Liver (tissue), 3 donors: ENCODE measurements at regions not wholly inside any gene's neighbourhood (a gene's known extent, or its start where the extent isn't known, plus 50 kb on each side); places are given as distances from the start of the nearest gene placed in this dataset.

Experiments
- ATF3 ChIP-seq: IDR thresholded peaks from 2 replicates; pipeline ENCODE4 v1.6.1; 2016; ENCODE audit warnings: antibody characterized with exemption
- CTCF ChIP-seq: fragments of 150-350 bp; IDR thresholded peaks from 2 replicates; pipeline ENCODE4 v1.5.1; 2017; ENCODE audit warnings: improper control_type of control experiment, low read depth, low read length; ENCODE audit not compliant: missing input control
- FOXA2 ChIP-seq: IDR thresholded peaks from 2 replicates; pipeline ENCODE4 v1.6.1; 2016; ENCODE audit warnings: antibody characterized with exemption
- GABPA ChIP-seq, 2 donors: IDR thresholded peaks in 1 of 2; conservative IDR thresholded peaks in 1 of 2; 2 replicates each; pipeline ENCODE4 v1.6.1; 2016; ENCODE audit warnings: antibody characterized with exemption in 2 of 2, mild to moderate bottlenecking in 1 of 2, moderate library complexity in 1 of 2
- HNF4A ChIP-seq, 2 donors: conservative IDR thresholded peaks; 2 replicates each; pipeline ENCODE4 v1.6.1; 2016; ENCODE audit warnings: antibody characterized with exemption in 2 of 2, mild to moderate bottlenecking in 2 of 2
- HNF4G ChIP-seq: IDR thresholded peaks from 2 replicates; pipeline ENCODE4 v1.6.1; 2016; ENCODE audit warnings: antibody characterized with exemption
- JUND ChIP-seq, 2 donors: IDR thresholded peaks; 2 replicates each; pipeline ENCODE4 v1.6.1; 2016; ENCODE audit warnings: antibody characterized with exemption in 2 of 2
- MAX ChIP-seq: IDR thresholded peaks from 2 replicates; pipeline ENCODE4 v1.6.1; 2016; ENCODE audit warnings: antibody characterized with exemption
- NR2F2 ChIP-seq: IDR thresholded peaks from 2 replicates; pipeline ENCODE4 v1.6.1; 2016; ENCODE audit warnings: antibody characterized with exemption
- RAD21 ChIP-seq, 2 donors: IDR thresholded peaks; 2 replicates each; pipeline ENCODE4 v1.6.1; 2016; ENCODE audit warnings: antibody characterized with exemption in 2 of 2, mild to moderate bottlenecking in 2 of 2
- REST ChIP-seq: IDR thresholded peaks from 2 replicates; pipeline ENCODE4 v1.6.1; 2016; ENCODE audit warnings: antibody characterized with exemption, mild to moderate bottlenecking
- SP1 ChIP-seq: IDR thresholded peaks from 2 replicates; pipeline ENCODE4 v1.6.1; 2018; ENCODE audit warnings: antibody characterized with exemption, mild to moderate bottlenecking
- TAF1 ChIP-seq: conservative IDR thresholded peaks from 2 replicates; pipeline ENCODE4 v1.6.1; 2016; ENCODE audit warnings: antibody characterized with exemption, mild to moderate bottlenecking
- YY1 ChIP-seq: IDR thresholded peaks from 2 replicates; pipeline ENCODE4 v1.6.1; 2016; ENCODE audit warnings: antibody characterized with exemption, mild to moderate bottlenecking
- donor health status: healthy.
- donor health status: healthy.

GRCh38 chr22:47786650-47787290 lies 1024.3 kb downstream of the TBC1D22A start:
- TF ChIP-seq CTCF (no peak), SP1 (no peak), JUND (IDR thresholded peaks at IDR 0.05) (no peak), MAX (no peak), GABPA (IDR thresholded peaks at IDR 0.05 in 1 of 2, conservative IDR thresholded peaks at IDR 0.05 in 1 of 2) (no peak), ATF3 (no peak), REST (no peak), FOXA2 (no peak), TAF1 (no peak), HNF4G (no peak), HNF4A (conservative IDR thresholded peaks at IDR 0.05) (no peak), YY1 (no peak), NR2F2 (no peak), RAD21 (IDR thresholded peaks at IDR 0.05) (no peak)
